ENCODE measurements at regions not wholly inside any gene's neighbourhood (a gene's known extent, or its start where the extent isn't known, plus 50 kb on each side); places are given as distances from the start of the nearest gene placed in this dataset.

DNA sequence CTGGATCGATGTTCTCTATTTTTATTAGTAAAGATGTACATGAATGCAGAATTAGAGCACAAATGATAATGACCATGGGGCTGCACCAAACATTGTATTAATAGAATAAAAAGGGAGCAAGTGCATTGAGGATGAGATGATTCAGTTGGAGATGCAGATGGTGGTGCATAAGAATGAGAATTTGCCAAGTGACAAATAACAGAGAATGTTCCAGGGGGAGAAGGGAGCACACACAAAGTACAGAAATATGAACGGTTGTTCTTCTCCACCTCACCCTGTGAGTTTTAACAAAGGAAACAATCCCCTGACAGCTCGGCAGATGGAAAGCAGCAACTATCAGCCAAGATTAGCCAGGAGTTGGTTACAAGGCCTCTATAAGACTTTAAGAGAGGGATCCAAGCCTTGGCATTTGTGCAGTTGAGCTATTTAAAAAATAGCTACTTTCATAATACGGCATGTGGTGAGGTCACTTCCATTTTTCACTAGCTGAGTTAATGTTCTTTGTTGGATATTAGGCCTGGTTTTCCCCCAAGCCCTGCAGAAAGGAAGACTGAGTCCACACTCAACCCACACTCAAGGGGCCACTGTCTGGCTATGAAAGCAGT lies 462.5 kb downstream of the TNS3 start:
- no peaks in the 10 kb centered on the region for H4K20me1 ChIP-seq (replicated peaks; ENCODE audit: insufficient read depth)
- Mint-ChIP-seq H3K9me3 (no peaks in the 10 kb centered on the region), H3K4me1 (no peaks in the 10 kb centered on the region), H3K4me3 (no peak overlapping the region), H3K27me3 (ENCODE audit: insufficient read depth, low read depth, poor library complexity) (no peaks in the 10 kb centered on the region), H3K36me3 (ENCODE audit: low read depth) (no peaks in the 10 kb centered on the region), H3K27ac (no peak overlapping the region)
- H3K36me3 ChIP-seq (ENCODE audit: insufficient read depth) = no peaks in the 10 kb centered on the region
- H3K4me1 ChIP-seq (ENCODE audit: insufficient read depth) = no peaks in the 10 kb centered on the region
- no peak for ATAC-seq
- TF ChIP-seq JUNB (IDR thresholded peaks at IDR 0.05; ENCODE audit: unreplicated experiment) = no peak
- TF ChIP-seq EZH2 (IDR thresholded peaks at IDR 0.05; ENCODE audit: low read depth, unreplicated experiment) = no peak
- no peak for TF ChIP-seq NANOG (IDR thresholded peaks at IDR 0.05; ENCODE audit: borderline replicate concordance)
- TF ChIP-seq STAT1 (IDR thresholded peaks at IDR 0.05; ENCODE audit: unreplicated experiment) = no peak
- TF ChIP-seq EZH2phosphoT487 (IDR thresholded peaks at IDR 0.05; ENCODE audit: unreplicated experiment) = no peak
- no peak for TF ChIP-seq CREB1 (CRISPR knock-in tag; IDR thresholded peaks at IDR 0.05; ENCODE audit: low read depth)
- no peak for TF ChIP-seq ZNF114 (CRISPR knock-in tag; IDR thresholded peaks at IDR 0.05)
- no peak for TF ChIP-seq REST (IDR thresholded peaks at IDR 0.05; ENCODE audit: unreplicated experiment)
- no peak for TF ChIP-seq CTCF (conservative IDR thresholded peaks at IDR 0.05; ENCODE audit: low read depth in 2 of 2)
- TF ChIP-seq ZNF462 (CRISPR knock-in tag; IDR thresholded peaks at IDR 0.05) = no peak
- no peak for TF ChIP-seq POLR2AphosphoS5 (IDR thresholded peaks at IDR 0.05; ENCODE audit: low read depth)
- H3K9me2 ChIP-seq (ENCODE audit: insufficient read depth) = no peaks in the 10 kb centered on the region
- no peaks in the 10 kb centered on the region for H3K27me3 ChIP-seq (ENCODE audit: insufficient read depth)
- no peak overlapping the region for H3K4me2 ChIP-seq
- H3K27ac ChIP-seq (ENCODE audit: low read depth) = no peak overlapping the region
- no peak for DNase-seq (ENCODE audit: low spot score)
- H3F3A ChIP-seq (replicated peaks; ENCODE audit: low read depth) = no peaks in the 10 kb centered on the region
- no peak overlapping the region for H3K4me3 ChIP-seq
- no peaks in the 10 kb centered on the region for H3K79me2 ChIP-seq (replicated peaks; ENCODE audit: insufficient read depth)
- no peak overlapping the region for H2AFZ ChIP-seq
